ENCODE measurements at regions not wholly inside any gene's neighbourhood (a gene's known extent, or its start where the extent isn't known, plus 50 kb on each side); places are given as distances from the start of the nearest gene placed in this dataset.

DNA sequence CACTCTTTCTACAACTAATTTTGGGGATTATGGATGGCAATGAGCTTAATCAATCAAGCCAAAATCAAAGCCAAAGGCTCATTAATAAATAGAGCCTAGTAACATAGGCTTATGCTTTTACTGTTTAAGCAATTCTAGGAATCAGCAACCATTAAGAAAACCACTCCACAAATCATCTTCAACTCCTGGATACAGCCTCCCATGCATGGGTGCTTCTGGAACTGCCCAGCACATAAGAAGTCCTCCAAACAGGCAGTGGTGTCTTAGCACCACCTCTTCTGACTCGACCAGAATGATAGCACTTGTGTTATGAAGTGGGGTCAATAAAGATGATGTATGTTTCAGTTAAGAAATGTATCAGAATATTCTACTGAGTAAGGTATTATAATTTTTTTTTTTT, 104.4 kb upstream of the SERPINE2 start:
- TF ChIP-seq, protein P1, sequence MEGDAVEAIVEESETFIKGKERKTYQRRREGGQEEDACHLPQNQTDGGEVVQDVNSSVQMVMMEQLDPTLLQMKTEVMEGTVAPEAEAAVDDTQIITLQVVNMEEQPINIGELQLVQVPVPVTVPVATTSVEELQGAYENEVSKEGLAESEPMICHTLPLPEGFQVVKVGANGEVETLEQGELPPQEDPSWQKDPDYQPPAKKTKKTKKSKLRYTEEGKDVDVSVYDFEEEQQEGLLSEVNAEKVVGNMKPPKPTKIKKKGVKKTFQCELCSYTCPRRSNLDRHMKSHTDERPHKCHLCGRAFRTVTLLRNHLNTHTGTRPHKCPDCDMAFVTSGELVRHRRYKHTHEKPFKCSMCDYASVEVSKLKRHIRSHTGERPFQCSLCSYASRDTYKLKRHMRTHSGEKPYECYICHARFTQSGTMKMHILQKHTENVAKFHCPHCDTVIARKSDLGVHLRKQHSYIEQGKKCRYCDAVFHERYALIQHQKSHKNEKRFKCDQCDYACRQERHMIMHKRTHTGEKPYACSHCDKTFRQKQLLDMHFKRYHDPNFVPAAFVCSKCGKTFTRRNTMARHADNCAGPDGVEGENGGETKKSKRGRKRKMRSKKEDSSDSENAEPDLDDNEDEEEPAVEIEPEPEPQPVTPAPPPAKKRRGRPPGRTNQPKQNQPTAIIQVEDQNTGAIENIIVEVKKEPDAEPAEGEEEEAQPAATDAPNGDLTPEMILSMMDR (IDR thresholded peaks at IDR 0.05; ENCODE audit: extremely low read depth in 1 of 2, insufficient read depth in 1 of 2, low read depth in 1 of 2, low read length in 2 of 2) = no peak
- TF ChIP-seq POLR2A (IDR thresholded peaks at IDR 0.05; ENCODE audit: low read depth, low read length) (no peak), POLR2AphosphoS5 (IDR thresholded peaks at IDR 0.05; ENCODE audit: insufficient read depth, low read depth, low read length) (no peak), EZH2 (IDR thresholded peaks at IDR 0.05; ENCODE audit: borderline replicate concordance, low read depth, low read length, severe bottlenecking) (no peak)
- TF ChIP-seq, protein P2, sequence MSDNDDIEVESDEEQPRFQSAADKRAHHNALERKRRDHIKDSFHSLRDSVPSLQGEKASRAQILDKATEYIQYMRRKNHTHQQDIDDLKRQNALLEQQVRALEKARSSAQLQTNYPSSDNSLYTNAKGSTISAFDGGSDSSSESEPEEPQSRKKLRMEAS (IDR thresholded peaks at IDR 0.05; ENCODE audit: insufficient read depth, insufficient read length) = no peak

All from endothelial cell of umbilical vein (primary cell).